HG03469 (cell line): ENCODE measurements at regions not wholly inside any gene's neighbourhood (a gene's known extent, or its start where the extent isn't known, plus 50 kb on each side); places are given as distances from the start of the nearest gene placed in this dataset.
"Not testable (repeated sequence)": the region's sequence is repeated elsewhere in the genome, so short reads cannot be mapped to it uniquely, and the experiment has no call there.

Experiments
- ATAC-seq: cut with Tn5 transposase; IDR thresholded peaks from one replicate; pipeline ENCODE4 v1.9.1; 2021; ENCODE audit warnings: mild to moderate bottlenecking, moderate library complexity, moderate number of reproducible peaks; ENCODE audit not compliant: unreplicated experiment

GRCh38 chr18:59801576-59801975, 98.2 kb upstream of the PMAIP1 start:
- no peak for ATAC-seq

DNA sequence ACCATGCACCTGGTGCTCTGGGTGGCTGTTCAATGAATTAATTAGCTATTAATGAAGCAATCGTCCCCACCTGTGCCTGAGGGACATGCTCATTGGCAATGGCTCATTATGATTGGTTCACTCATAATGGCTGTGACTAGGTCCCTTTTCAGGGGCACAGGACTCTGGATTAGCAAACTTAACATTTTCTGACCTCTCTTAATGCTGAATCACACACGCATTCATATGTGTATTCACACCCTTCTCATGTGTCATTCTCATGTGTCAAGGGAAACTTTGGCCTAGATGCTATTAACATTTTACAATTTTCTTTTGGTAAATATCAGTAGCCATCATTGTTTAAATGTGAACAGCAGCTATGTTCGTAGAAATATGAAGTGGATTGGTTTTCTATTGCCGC, 98.9 kb upstream of the PMAIP1 start:
- no peak for ATAC-seq

- ATAC-seq, result no peak
These were observed 100.3 kb upstream of the PMAIP1 start for GRCh38 chr18:59799383-59800015.

- ATAC-seq, result no peak
These were observed 98.7 kb upstream of the CCBE1 start for GRCh38 chr18:59795882-59796281.

GRCh38 chr18:59792353-59792752, 95.1 kb upstream of the CCBE1 start:
- ATAC-seq, result no peak

DNA sequence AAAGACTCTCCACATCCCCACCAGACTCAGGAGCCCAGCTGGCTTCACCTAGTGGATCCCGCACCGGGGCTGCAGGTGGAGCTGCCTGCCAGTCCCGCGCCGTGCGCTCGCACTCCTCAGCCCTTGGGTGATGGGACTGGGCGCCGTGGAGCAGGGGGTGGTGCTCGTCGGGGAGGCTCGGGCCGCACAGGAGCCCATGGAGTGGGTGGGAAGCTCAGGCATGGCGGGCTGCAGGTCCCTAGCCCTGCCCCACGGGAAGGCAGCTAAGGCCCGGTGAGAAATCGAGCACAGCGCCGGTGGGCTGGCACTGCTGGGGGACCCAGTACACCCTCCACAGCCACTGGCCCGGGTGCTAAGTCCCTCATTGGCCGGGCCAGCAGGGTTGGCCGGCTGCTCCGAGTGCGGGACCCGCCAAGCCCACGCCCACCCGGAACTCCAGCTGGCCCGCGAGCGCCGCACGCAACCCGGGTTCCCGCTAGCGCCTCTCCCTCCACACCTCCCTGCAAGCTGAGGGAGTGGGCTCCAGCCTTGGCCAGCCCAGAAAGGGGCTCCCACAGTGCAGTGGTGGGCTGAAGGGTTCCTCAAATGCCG, 93.2 kb upstream of the CCBE1 start:
- not testable (repeated sequence) for ATAC-seq

DNA sequence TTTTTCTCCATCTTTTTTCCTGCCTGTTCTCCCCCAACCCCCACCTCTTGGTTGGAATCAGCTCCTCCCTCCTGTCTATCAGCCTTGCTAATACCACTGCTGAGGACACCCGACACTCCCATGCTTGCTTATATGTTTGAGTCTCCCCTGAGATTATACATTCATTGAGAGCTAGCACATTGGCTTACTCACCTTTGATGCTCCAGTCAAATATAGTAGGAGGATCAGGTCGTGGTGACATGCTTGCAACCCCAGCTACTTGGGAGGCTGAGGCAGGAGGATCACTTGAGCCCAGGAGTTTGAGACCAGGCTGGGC, 91.5 kb upstream of the CCBE1 start:
- no peak for ATAC-seq

DNA sequence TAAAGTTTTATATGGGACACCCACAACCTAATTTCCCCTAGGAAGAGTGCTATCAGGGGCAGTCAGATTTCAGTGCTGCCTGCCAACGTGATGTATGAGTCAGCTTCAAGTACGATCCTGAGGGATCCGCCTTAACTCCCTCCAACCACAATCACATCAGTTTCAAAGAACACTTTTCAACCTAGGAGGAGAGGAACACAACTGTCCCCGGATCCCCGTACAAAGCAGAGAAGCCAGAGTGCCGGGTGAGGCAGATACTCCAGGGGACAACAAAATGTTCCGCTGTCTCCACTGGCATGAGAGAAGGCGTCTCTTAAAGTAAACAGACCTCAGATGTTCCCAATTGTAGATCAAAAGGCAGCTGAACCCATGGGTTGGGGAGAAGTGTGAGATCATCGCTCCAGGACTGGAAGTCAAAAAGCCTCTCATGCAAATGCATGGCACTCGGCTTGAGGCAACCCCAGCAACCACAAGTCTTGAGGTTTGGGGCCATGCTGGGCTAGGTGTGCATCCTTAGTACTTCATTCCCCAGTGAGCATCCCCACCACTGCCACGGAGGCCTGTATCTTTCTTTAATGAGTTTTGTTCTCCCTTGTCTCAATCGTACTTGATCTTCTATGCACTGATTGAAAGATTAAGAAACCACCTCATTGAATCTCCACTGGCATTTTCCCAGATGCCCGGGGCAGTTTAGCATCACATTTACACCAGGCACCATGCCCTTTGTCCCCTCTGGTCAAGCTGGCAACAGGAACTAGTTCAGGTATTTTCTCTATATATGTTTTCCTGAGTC, 91.0 kb upstream of the CCBE1 start:
- ATAC-seq, result no peak

DNA sequence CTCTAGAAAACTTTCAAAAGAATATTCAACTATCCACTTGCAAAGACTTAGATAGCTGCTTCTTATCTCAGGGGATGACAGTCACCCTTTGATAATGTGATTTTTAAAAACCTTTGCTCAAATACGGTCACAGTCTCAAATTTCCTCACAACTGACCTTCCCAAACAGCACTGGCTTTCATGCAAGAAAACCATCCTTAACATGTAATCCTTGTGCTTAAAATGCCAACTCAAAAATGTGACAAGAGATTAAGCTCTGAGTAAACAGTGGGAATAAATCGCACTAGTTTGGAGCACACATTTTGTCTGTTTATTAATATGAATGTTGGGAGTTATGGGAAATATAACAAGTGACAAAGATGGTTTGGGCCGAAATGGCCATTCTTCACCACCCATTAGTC, 87.5 kb upstream of the CCBE1 start:
- ATAC-seq, result no peak

DNA sequence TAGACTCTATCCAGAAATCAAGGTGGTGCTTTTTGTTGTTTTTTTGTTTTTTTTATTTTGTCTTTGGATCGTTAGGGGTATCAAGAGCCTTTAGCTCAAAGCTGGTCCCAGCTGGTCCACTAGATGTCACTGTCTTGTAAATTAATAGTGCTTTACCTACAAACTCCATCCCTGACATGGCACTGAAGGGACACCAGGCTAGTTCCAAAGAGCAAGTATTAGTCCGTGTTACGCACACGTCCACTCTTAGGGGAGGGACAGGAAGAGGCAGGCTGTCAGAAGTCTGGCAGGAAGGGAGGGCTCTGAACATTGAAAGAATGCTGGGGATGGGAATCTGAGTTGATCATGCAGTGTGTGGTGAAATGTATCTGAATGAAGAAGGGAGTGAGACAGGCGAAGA, 85.9 kb upstream of the CCBE1 start:
- peak; percentile 94 for ATAC-seq

DNA sequence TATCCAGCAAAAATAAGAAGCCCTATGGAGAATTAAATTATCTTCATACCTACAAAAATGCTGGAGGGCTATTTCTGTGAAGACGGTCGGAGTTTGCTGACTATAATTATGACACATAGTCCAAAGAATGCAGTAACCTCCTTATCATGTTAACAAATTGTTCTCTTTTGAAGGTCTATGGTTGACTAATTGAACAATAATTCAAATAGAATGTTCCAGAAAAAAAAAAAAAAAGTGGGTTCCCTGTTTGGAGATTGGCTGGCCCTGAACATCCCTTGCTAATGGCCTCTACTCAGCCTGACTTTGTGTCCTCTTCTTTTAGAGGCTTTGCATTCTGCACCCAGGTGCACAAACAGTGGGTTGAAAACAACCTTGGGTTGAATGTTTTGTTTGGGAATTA, 82.8 kb upstream of the CCBE1 start:
- ATAC-seq, result no peak

DNA sequence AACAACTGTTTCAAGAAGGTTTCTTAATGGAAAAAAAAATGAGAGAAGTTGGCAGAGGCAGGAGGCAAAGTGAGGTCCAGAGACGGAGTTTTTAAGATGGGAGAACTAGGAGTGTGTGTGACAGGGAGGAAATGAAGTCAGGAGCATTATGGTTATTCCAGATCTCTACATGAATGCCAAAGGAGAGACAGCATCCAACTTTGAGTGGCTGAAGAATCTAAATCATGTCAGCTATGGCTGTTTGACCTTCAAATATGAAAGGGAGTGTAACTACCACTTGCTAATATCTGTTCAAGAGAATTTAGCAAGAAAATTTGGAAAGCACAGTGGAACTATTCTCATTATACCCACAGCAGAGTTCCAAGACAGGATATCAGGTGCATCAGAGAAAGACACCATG, 81.2 kb upstream of the CCBE1 start:
- no peak for ATAC-seq

DNA sequence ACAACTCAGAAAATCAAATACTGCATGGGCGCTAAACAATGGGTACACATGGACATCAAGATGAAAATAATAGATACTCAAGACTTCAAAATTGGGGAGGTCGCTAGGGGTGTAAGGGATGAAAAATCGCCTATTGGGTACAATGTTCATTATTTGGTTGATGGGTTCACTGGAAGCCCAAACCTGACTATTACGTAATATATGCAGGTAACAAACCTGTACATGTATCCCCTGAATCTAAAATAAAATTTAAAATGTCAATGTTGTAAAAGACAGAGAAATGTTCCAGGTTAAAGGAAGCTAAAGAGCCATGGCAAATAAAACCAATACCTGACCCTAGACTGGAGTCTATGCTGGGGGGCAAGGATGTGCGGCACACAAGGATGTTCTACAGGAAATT, 80.4 kb upstream of the CCBE1 start:
- no peak for ATAC-seq

DNA sequence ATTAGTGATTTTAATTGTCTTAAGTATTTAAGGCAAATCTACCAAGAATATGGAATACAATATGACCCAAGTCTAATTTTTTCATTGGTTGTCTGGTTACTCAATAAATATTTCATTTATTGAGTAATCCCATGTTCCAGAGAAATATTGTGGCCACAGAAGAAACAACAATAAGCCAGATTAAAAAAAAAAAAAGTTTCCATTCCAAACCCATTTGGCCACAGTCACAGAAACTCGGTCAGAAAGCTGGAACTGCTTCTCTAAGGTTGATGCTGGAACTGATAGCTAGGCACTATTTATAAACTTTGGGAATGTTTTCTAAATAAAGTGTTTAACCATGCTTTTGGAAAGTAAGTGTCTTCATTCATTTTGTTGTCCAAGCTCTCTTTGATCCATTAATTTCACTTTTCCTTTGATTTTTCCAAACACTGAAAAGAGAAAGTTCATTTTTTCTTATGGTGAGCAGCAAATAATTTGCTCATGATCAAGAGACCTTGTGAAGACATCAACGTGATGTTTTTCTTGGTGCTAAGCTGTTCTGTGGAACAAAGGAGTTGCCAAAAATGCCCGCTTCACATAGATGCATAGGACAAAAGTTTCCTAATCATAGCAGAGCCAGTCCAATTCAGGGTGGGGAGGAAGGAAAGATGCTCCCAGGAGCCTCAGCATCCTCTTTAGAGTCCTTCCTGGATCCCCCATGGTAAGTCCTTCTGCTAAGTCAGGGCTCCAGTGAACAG, 72.1 kb upstream of the CCBE1 start:
- ATAC-seq, result no peak

DNA sequence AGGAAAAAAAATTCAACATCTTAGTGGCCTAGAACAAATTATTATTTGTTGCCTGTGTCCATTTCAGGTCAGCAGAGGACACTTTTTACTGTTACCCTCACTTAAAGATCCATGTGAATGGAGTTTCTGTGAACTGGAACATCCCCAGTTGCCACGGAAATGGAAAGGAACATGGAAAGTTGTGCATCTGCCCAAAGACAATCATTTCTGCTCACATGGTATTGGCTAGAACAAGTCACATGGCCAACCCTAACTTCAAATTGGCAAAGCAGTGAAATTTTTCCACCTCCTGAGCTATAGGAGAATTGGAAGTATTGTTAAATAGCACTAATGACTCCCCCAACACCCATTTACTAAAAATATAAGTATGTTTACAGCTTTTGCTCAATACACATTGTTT, 71.2 kb upstream of the CCBE1 start:
- no peak for ATAC-seq

GRCh38 chr18:59767732-59768131, 70.5 kb upstream of the CCBE1 start:
- ATAC-seq, result no peak

DNA sequence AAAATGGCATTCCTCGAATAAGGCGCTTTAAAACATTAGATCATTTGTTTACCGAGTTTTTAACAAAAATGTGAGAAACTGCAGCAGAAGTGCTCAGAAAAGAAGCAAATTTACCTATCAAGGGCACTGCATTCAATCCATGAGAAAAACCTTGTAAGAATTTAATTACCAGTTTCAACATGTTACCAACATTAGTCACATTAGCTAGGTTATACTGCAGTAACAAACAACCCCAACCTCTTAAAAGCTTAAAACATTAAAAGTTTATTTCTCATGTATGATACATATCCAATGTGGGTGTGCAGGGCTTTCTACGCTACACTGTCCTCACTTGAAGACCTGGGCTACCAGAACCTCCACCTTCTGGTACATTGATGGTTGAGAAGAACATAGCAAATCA, 68.1 kb upstream of the CCBE1 start:
- no peak for ATAC-seq

DNA sequence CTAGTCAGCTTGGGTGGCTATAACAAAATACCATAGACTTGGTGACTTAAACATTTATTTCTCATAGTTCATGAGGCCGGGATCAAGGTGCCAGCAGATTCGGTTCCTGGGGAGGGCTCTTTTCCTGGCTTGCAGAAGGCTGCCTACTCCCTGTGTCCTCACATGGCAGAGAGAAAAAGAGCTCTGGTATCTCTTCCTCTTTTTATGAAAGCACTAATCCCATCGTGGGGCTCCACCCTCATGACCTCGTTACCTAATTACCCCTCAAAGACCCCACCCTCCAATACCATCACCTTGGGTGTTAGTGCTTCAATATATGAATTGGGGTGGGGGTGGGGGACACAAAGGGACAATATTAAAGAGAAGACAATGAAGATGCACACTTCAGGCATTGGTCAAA, 67.1 kb upstream of the CCBE1 start:
- ATAC-seq, result no peak

GRCh38 chr18:59763541-59764136, 66.4 kb upstream of the CCBE1 start:
- ATAC-seq, result no peak

DNA sequence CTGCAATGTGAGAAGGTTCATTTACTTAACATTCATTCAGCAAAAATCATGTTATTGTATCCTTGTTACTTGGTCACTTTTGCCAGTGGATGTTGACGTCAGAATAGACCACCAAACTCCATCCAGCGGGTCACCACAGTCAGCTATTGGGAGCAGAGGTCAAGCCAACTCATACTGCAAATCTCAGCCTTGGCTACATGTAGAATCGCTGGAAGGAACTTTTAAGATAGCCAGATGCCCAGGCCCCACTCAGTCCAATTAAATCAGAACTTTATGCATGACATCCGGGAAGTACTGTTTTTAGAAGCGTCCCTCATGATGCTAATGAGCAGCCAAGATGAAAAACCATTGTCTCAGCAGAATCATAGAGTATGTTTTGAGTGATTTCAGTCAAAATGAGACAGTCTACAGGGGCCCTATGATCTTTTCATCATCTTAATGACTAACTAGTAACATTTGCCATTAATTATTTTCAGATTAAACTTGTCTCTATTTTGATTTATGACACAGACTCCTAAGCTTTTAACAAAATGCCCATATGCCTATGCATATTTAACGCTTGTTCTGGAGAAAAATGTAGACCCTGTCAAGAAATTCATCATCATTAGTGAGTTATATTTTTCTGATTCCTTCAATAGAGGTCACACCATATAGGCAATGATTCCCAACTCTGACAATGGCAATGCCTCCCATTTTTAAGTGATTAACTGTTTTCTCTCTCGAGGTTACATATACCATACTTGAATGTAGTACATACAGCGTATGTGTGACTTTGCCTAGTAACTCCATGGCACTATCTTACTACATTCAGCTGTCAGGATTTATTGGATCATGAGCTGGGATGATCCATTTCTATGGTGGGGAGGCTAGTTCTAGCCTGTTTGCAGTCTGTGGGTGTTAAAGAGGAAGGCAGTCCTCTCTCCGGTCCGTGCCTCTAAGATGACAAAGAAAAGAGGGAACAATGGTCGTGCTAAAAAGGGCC, 63.7 kb upstream of the CCBE1 start:
- no peak for ATAC-seq
